PC-3 (cell line): ENCODE measurements at regions not wholly inside any gene's neighbourhood (a gene's known extent, or its start where the extent isn't known, plus 50 kb on each side); places are given as distances from the start of the nearest gene placed in this dataset.

ENCODE experiments used
- EZH2 ChIP-seq: fragments of 300-600 bp; sonication (generic); IDR thresholded peaks from one replicate; pipeline ENCODE4 v1.6.1; 2017; ENCODE audit warnings: antibody characterized with exemption, mild to moderate bottlenecking, low read length; ENCODE audit not compliant: unreplicated experiment
- TF ChIP-seq, protein P1 (sequence below): fragments of 300-600 bp; sonication (generic); conservative IDR thresholded peaks from 2 replicates; pipeline ENCODE4 v1.5.1; 2017; ENCODE audit warnings: antibody characterized with exemption, low read depth, mild to moderate bottlenecking, low read length

- TF ChIP-seq, protein P1, sequence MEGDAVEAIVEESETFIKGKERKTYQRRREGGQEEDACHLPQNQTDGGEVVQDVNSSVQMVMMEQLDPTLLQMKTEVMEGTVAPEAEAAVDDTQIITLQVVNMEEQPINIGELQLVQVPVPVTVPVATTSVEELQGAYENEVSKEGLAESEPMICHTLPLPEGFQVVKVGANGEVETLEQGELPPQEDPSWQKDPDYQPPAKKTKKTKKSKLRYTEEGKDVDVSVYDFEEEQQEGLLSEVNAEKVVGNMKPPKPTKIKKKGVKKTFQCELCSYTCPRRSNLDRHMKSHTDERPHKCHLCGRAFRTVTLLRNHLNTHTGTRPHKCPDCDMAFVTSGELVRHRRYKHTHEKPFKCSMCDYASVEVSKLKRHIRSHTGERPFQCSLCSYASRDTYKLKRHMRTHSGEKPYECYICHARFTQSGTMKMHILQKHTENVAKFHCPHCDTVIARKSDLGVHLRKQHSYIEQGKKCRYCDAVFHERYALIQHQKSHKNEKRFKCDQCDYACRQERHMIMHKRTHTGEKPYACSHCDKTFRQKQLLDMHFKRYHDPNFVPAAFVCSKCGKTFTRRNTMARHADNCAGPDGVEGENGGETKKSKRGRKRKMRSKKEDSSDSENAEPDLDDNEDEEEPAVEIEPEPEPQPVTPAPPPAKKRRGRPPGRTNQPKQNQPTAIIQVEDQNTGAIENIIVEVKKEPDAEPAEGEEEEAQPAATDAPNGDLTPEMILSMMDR, result no peak
- no peak for TF ChIP-seq EZH2
These were observed 244.2 kb upstream of the RIMS1 start for GRCh38 chr6:71642120-71642519.
